Fibroblast of the aortic adventitia (primary cell): ENCODE measurements at regions not wholly inside any gene's neighbourhood (a gene's known extent, or its start where the extent isn't known, plus 50 kb on each side); places are given as distances from the start of the nearest gene placed in this dataset.

ENCODE experiments used
- DNase-seq: peaks from one replicate; pipeline ENCODE4 v3.0.0-alpha.2; 2010; ENCODE audit warnings: low read depth
- H3K4me3 ChIP-seq: 2 replicates; pipeline ENCODE4 v1.5.1; 2011; ENCODE audit warnings: low read depth, mild to moderate bottlenecking, control low read depth, low read length, moderate library complexity
- CTCF ChIP-seq: IDR thresholded peaks from 2 replicates; pipeline ENCODE4 v1.5.1; 2011; ENCODE audit warnings: mild to moderate bottlenecking, low read length, control low read depth, inconsistent platforms; ENCODE audit not compliant: insufficient read depth

DNA sequence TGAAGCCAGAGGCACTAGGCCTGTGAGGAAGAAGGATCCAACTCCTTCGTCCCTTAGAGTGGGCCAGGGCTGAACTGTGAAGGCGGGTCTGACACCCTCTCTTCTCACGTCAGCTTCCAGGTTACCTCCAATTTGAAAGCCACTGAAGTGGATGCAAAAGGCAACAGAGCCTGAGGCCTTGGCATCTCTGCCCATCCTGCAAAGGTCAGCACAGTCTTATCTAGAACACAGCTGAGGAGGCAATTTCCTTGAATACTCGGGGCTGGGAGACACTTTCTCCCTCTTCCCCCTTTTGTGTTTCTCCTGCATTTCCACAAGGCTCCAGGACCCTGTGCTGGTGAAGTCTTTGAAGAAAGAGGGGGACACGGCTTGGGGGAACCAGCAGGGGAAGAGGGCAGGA is 91.6 kb upstream of the PAX6 start:
- TF ChIP-seq CTCF = no peak
- DNase-seq = no peak
- no peak overlapping the region for H3K4me3 ChIP-seq

- no peak for TF ChIP-seq CTCF
- DNase-seq = no peak
- no peak overlapping the region for H3K4me3 ChIP-seq
These were observed 84.8 kb upstream of the PAX6 start for GRCh38 chr11:31895926-31896325.

DNA sequence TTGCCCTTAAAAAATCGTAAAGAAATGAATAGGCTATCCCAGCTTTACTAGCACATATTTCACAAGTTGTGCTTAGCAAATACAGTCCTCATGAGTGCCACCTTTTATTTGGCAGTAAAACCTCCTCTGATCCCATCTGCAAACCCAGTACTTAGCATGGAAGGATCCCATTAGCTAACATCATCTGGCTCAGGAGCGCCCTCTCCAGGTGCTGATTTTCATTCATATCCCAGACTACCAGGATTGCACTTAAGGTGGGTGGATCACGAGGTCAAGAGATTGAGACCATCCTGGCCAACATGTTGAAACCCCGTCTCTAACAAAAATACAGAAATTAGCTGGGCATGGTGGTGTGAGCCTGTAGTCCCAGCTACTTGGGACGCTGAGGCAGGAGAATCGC is 76.1 kb upstream of the PAX6 start:
- TF ChIP-seq CTCF = no peak
- DNase-seq = no peak
- H3K4me3 ChIP-seq = no peak overlapping the region

GRCh38 chr11:31884080-31884479 is 73.0 kb upstream of the PAX6 start:
- TF ChIP-seq CTCF = no peak
- no peak for DNase-seq
- H3K4me3 ChIP-seq = no peak overlapping the region

DNA sequence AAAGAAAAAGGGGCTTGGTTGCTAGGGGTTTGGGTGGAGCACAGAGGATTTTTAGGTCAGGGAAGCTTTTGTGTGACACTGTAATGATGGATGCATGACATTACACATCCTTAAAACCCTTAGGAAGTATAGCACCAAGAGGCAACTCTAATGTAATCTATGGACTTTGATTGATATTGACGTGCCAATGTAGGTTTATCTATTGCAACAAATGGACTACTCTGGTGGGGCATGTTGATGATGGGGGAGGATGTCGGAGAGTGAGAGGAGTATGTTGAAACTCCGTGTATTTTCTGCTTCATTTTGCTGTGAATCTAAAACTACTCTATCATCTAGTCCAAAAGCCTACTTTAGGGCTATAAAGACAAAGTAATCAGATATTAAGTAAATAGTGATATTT is 72.3 kb upstream of the PAX6 start:
- H3K4me3 ChIP-seq = no peak overlapping the region
- no peak for DNase-seq

GRCh38 chr11:31882951-31883392 is 71.8 kb upstream of the PAX6 start:
- DNase-seq = no peak
- H3K4me3 ChIP-seq = no peak overlapping the region
- no peak for TF ChIP-seq CTCF

More for the DNA sequence above, 72.3 kb upstream of the PAX6 start:
- no peak for TF ChIP-seq CTCF

DNA sequence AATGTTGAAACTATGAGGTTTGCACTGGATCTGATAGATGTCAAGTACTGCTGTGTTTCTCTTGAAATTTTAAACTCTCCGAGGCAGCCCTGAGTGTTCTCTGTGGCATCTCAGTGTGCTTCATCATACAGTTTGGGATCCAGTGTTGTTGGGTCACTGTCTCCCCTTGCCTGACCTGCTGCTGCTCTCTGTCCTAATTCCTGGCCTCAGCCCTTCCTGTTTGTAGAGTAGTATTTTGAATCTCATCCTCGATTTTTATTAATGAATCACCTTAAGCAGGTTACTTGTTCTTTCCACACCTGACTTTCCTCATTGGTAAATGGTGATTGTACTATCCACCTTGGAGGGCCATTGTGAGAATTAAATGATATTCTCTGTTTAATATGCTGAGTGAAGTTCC is 70.7 kb upstream of the PAX6 start:
- no peak for TF ChIP-seq CTCF
- no peak for DNase-seq
- no peak overlapping the region for H3K4me3 ChIP-seq
